OCI-LY7 (cell line): ENCODE measurements at regions not wholly inside any gene's neighbourhood (a gene's known extent, or its start where the extent isn't known, plus 50 kb on each side); places are given as distances from the start of the nearest gene placed in this dataset.

Experiments used
- EZH2phosphoT487 ChIP-seq: fragments of 200-600 bp; sonication (generic); IDR thresholded peaks from 2 replicates; pipeline ENCODE4 v1.6.1; 2018; ENCODE audit warnings: low read depth, borderline replicate concordance, mild to moderate bottlenecking, mixed run types, antibody characterized with exemption, low read length, moderate library complexity, mixed read lengths
- TF ChIP-seq, protein P1 (sequence below): fragments of 200-600 bp; sonication (generic); conservative IDR thresholded peaks from 2 replicates; pipeline ENCODE4 v1.5.1; 2014; ENCODE audit warnings: mild to moderate bottlenecking, antibody characterized with exemption, low read length, moderate library complexity, mixed read lengths

DNA sequence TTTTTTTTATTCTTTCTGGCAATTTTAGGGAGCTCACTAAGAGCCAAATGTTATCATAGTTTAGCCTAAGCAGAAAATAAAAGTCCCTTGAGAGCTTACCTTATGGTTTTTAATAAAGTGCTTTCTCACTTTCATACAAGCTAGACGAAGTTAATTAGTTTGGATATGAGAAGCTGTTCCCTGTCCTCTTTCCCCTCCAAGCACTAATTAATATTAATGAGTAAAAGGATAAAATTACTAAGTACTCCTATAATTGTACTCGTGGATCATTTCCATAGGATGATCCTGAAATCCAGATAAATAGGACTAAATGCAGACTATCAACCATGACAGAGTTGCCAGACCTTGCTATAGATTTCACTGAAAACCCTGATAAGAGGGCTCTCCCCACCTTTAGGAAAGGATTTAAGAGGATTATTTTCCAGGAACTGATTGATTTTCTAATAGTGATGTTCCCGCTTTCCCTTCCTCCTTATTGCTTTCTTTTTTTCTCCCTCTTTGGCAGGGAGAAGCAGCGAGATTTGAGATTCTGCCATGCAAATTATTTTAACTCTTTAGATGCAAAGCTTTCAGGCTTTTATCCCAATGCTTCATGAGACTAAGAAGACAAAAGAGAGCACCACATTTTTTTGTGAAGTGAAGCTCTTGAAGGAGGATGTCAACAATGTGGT is 58.3 kb upstream of the HECW1 start:
- TF ChIP-seq, protein P1, sequence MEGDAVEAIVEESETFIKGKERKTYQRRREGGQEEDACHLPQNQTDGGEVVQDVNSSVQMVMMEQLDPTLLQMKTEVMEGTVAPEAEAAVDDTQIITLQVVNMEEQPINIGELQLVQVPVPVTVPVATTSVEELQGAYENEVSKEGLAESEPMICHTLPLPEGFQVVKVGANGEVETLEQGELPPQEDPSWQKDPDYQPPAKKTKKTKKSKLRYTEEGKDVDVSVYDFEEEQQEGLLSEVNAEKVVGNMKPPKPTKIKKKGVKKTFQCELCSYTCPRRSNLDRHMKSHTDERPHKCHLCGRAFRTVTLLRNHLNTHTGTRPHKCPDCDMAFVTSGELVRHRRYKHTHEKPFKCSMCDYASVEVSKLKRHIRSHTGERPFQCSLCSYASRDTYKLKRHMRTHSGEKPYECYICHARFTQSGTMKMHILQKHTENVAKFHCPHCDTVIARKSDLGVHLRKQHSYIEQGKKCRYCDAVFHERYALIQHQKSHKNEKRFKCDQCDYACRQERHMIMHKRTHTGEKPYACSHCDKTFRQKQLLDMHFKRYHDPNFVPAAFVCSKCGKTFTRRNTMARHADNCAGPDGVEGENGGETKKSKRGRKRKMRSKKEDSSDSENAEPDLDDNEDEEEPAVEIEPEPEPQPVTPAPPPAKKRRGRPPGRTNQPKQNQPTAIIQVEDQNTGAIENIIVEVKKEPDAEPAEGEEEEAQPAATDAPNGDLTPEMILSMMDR: no peak
- TF ChIP-seq EZH2phosphoT487: no peak
